ENCODE measurements at regions not wholly inside any gene's neighbourhood (a gene's known extent, or its start where the extent isn't known, plus 50 kb on each side); places are given as distances from the start of the nearest gene placed in this dataset.

DNA sequence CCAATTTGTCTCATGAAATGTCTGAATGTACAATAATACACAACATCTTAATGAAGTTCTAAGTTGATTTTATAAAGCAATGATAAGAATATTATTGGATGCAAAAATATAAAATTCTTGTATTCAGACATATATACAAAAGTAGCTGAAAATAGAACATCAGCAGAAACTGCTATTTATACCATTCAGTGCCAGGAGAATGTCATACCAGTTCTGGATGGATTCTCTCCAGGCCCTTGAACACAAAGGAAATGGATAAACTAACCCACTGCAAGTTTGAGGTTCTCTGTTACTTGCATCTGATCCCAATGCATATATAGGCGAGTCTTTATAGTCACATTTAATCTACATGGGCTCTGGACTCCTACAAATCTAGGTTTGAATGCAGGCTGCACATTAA is 126.3 kb upstream of the KLF3 start:
- TF ChIP-seq, protein P1, sequence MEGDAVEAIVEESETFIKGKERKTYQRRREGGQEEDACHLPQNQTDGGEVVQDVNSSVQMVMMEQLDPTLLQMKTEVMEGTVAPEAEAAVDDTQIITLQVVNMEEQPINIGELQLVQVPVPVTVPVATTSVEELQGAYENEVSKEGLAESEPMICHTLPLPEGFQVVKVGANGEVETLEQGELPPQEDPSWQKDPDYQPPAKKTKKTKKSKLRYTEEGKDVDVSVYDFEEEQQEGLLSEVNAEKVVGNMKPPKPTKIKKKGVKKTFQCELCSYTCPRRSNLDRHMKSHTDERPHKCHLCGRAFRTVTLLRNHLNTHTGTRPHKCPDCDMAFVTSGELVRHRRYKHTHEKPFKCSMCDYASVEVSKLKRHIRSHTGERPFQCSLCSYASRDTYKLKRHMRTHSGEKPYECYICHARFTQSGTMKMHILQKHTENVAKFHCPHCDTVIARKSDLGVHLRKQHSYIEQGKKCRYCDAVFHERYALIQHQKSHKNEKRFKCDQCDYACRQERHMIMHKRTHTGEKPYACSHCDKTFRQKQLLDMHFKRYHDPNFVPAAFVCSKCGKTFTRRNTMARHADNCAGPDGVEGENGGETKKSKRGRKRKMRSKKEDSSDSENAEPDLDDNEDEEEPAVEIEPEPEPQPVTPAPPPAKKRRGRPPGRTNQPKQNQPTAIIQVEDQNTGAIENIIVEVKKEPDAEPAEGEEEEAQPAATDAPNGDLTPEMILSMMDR (IDR thresholded peaks at IDR 0.05) = no peak
- no peak for TF ChIP-seq POLR2A (IDR thresholded peaks at IDR 0.05)

All from right lobe of liver (tissue), 4 donors.